ENCODE measurements at regions not wholly inside any gene's neighbourhood (a gene's known extent, or its start where the extent isn't known, plus 50 kb on each side); places are given as distances from the start of the nearest gene placed in this dataset.

- TF ChIP-seq ARNTL (CRISPR knock-in tag; IDR thresholded peaks at IDR 0.05; ENCODE audit: borderline replicate concordance, low read depth) (no peak), RARB (CRISPR knock-in tag; IDR thresholded peaks at IDR 0.05) (no peak), OSR1 (CRISPR knock-in tag; IDR thresholded peaks at IDR 0.05) (no peak), PPARA (CRISPR knock-in tag; IDR thresholded peaks at IDR 0.05; ENCODE audit: borderline replicate concordance) (no peak), ZFP30 (CRISPR knock-in tag; IDR thresholded peaks at IDR 0.05) (no peak), ISL1 (CRISPR knock-in tag; IDR thresholded peaks at IDR 0.05) (no peak)
- TF ChIP-seq, protein P1, sequence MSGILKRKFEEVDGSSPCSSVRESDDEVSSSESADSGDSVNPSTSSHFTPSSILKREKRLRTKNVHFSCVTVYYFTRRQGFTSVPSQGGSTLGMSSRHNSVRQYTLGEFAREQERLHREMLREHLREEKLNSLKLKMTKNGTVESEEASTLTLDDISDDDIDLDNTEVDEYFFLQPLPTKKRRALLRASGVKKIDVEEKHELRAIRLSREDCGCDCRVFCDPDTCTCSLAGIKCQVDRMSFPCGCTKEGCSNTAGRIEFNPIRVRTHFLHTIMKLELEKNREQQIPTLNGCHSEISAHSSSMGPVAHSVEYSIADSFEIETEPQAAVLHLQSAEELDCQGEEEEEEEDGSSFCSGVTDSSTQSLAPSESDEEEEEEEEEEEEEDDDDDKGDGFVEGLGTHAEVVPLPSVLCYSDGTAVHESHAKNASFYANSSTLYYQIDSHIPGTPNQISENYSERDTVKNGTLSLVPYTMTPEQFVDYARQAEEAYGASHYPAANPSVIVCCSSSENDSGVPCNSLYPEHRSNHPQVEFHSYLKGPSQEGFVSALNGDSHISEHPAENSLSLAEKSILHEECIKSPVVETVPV (CRISPR knock-in tag; IDR thresholded peaks at IDR 0.05): no peak
- TF ChIP-seq, protein P2, sequence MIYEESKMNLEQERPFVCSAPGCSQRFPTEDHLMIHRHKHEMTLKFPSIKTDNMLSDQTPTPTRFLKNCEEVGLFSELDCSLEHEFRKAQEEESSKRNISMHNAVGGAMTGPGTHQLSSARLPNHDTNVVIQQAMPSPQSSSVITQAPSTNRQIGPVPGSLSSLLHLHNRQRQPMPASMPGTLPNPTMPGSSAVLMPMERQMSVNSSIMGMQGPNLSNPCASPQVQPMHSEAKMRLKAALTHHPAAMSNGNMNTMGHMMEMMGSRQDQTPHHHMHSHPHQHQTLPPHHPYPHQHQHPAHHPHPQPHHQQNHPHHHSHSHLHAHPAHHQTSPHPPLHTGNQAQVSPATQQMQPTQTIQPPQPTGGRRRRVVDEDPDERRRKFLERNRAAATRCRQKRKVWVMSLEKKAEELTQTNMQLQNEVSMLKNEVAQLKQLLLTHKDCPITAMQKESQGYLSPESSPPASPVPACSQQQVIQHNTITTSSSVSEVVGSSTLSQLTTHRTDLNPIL (CRISPR knock-in tag; IDR thresholded peaks at IDR 0.05; ENCODE audit: low read depth): no peak
- TF ChIP-seq, protein P3, sequence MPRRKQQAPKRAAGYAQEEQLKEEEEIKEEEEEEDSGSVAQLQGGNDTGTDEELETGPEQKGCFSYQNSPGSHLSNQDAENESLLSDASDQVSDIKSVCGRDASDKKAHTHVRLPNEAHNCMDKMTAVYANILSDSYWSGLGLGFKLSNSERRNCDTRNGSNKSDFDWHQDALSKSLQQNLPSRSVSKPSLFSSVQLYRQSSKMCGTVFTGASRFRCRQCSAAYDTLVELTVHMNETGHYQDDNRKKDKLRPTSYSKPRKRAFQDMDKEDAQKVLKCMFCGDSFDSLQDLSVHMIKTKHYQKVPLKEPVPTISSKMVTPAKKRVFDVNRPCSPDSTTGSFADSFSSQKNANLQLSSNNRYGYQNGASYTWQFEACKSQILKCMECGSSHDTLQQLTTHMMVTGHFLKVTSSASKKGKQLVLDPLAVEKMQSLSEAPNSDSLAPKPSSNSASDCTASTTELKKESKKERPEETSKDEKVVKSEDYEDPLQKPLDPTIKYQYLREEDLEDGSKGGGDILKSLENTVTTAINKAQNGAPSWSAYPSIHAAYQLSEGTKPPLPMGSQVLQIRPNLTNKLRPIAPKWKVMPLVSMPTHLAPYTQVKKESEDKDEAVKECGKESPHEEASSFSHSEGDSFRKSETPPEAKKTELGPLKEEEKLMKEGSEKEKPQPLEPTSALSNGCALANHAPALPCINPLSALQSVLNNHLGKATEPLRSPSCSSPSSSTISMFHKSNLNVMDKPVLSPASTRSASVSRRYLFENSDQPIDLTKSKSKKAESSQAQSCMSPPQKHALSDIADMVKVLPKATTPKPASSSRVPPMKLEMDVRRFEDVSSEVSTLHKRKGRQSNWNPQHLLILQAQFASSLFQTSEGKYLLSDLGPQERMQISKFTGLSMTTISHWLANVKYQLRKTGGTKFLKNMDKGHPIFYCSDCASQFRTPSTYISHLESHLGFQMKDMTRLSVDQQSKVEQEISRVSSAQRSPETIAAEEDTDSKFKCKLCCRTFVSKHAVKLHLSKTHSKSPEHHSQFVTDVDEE (CRISPR knock-in tag; IDR thresholded peaks at IDR 0.05): no peak
Measured at GRCh38 chr20:60529149-60529548, 570.9 kb downstream of the CDH26 start.
